ACC112 (cell line): ENCODE measurements at regions not wholly inside any gene's neighbourhood (a gene's known extent, or its start where the extent isn't known, plus 50 kb on each side); places are given as distances from the start of the nearest gene placed in this dataset.

Experiments used
- H2AFZ ChIP-seq: fragments of 200-600 bp; sonication (generic); one replicate; pipeline ENCODE4 v1.6.0; 2017; ENCODE audit warnings: antibody characterized with exemption, low read length; ENCODE audit not compliant: unreplicated experiment
- H3K27ac ChIP-seq: fragments of 200-600 bp; sonication (generic); 2 replicates; pipeline ENCODE4 v1.5.1; 2014; ENCODE audit warnings: low read depth, mild to moderate bottlenecking, antibody characterized with exemption, low read length, moderate library complexity
- H3K27me3 ChIP-seq: fragments of 200-600 bp; sonication (generic); 2 replicates; pipeline ENCODE4 v1.6.1; 2014; ENCODE audit warnings: mild to moderate bottlenecking, antibody characterized with exemption, low read length, moderate library complexity, mixed read lengths; ENCODE audit not compliant: insufficient read depth
- H3K36me3 ChIP-seq: fragments of 200-600 bp; sonication (generic); 2 replicates; pipeline ENCODE4 v1.6.1; 2016; ENCODE audit warnings: mild to moderate bottlenecking, antibody characterized with exemption, low read length, moderate library complexity, mixed read lengths; ENCODE audit not compliant: insufficient read depth
- H3K4me1 ChIP-seq: fragments of 200-600 bp; sonication (generic); one replicate; pipeline ENCODE4 v1.6.1; 2016; ENCODE audit warnings: low read length, mixed read lengths; ENCODE audit not compliant: insufficient read depth, unreplicated experiment, control insufficient read depth
- H3K4me3 ChIP-seq: fragments of 200-600 bp; sonication (generic); 2 replicates; pipeline ENCODE4 v1.5.1; 2014; ENCODE audit warnings: mild to moderate bottlenecking, low read depth, low read length
- H3K79me2 ChIP-seq: fragments of 200-600 bp; sonication (generic); one replicate; pipeline ENCODE4 v1.6.0; 2016; ENCODE audit warnings: low read length; ENCODE audit not compliant: control insufficient read depth, unreplicated experiment, insufficient read depth

GRCh38 chr12:53816360-53817020 is 64.7 kb upstream of the CISTR start:
- no peaks in the 10 kb centered on the region for H3K79me2 ChIP-seq

DNA sequence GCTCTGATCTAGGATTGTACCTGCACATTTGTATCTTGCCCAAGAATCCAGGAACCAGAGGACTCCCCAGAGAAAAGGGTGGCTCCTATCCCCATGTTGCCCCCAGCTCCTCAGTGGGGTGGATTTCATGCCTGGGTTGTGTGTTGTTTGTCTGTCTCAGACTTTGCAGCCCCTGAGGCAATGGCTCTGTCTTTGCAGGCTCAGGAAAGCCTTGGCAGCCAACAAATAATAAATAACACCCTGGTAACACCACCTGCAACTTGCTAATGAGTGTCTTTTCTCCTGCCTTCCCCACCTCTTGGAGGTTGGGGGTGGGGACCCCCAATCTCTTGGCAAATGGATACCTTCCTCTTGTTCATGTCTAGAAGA is 65.2 kb upstream of the CISTR start:
- Histone ChIP-seq H3K79me2 (no peaks in the 10 kb centered on the region), H2AFZ (no peak overlapping the region), H3K4me3 (no peak overlapping the region), H3K4me1 (peaks cover 4% of the 10 kb centered on the region), H3K36me3 (no peaks in the 10 kb centered on the region), H3K27me3 (peaks cover 49% of the 10 kb centered on the region), H3K27ac (no peak overlapping the region)

More at GRCh38 chr12:53816360-53817020, 64.7 kb upstream of the CISTR start:
- no peak overlapping the region for H3K4me3 ChIP-seq
- H2AFZ ChIP-seq: no peak overlapping the region
- H3K27ac ChIP-seq: no peak overlapping the region
- H3K36me3 ChIP-seq: no peaks in the 10 kb centered on the region
- peaks cover 54% of the 10 kb centered on the region for H3K27me3 ChIP-seq
- peaks cover 4% of the 10 kb centered on the region for H3K4me1 ChIP-seq

DNA sequence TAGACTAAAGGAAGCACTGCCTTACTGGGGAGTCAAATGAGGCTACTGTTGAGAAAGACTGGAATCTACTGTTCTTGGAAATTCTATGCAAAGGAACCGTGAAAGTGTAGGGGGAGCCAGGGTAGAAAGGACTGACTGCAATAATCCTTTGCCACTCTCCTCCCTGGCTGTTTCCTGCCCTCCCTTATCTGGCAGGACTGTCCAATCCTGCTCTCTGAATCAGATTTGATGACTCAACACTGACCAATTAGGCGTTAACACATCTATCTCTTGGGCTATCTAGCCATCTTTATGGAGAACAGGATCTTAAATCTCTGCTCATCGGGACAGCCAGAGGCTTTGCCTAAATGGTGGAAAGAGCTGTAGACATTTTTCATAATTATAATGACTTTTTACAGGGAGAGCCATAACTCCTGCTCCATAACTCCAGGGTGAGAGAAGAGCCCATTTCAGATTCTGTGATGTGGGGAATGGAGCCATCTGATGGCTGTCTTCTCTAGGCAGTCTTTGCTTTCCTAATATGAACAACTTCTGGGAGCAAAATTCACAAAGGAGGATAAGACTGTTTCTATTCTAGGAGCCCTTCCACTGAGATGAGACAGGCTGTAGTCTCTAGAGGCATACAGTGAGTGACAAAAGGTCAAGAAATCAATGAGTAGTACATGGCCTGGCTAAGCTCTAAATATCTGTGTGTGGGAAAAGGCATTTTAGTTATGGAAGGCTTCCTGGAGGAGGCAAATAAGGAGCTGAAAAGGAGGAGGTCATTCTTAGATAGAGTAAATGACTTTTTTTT is 68.9 kb upstream of the CISTR start:
- H3K4me1 ChIP-seq: peaks cover 11% of the 10 kb centered on the region
- no peak overlapping the region for H3K4me3 ChIP-seq
- H3K27me3 ChIP-seq: peaks cover 34% of the 10 kb centered on the region
- no peak overlapping the region for H2AFZ ChIP-seq
- H3K36me3 ChIP-seq: no peaks in the 10 kb centered on the region
- H3K79me2 ChIP-seq: no peaks in the 10 kb centered on the region
- H3K27ac ChIP-seq: no peak overlapping the region

DNA sequence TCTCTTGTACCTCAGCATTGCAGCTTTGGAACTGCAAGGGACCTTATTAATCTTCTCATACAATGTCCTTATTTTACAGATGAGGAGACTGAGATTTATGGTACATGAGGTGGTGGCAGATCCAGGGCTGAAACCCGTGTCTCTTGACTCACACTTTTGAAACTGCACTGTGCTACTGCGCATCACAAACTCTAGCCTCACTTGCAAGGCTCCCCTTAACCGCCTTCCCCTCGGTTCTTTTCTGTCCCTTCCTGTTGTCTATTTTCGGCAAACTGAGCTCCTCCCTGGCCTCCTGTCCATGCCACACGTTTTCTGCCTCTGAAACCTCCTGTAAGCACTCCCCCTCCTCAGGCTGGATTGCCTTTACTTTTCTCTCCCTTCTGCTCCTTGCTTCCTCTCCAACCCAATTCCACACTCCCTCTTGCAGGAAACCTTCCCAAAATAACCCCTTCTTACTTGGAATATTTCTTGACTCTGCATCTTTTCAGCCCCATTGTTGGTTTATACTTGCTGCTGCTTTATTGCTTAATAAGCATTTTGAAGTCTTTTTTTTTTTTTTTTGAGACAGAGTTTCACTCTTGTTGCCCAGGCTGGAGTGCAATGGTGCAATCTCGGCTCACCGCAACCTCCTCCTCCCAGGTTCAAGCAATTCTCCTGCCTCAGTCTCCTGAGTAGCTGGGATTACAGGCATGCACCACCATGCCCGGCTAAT is 72.4 kb upstream of the CISTR start:
- Histone ChIP-seq H2AFZ (no peak overlapping the region), H3K36me3 (no peaks in the 10 kb centered on the region), H3K4me1 (peaks cover 11% of the 10 kb centered on the region), H3K4me3 (no peak overlapping the region), H3K79me2 (no peaks in the 10 kb centered on the region), H3K27ac (no peak overlapping the region), H3K27me3 (peaks cover 7% of the 10 kb centered on the region)

- Histone ChIP-seq H3K4me3 (no peak overlapping the region), H3K4me1 (peaks cover 11% of the 10 kb centered on the region), H3K79me2 (no peaks in the 10 kb centered on the region), H3K36me3 (no peaks in the 10 kb centered on the region), H3K27me3 (peaks cover 5% of the 10 kb centered on the region; the same call in 1 of the 2 replicates), H3K27ac (no peak overlapping the region), H2AFZ (no peak overlapping the region)
These were observed 73.7 kb upstream of the CISTR start for GRCh38 chr12:53825246-53826081.

DNA sequence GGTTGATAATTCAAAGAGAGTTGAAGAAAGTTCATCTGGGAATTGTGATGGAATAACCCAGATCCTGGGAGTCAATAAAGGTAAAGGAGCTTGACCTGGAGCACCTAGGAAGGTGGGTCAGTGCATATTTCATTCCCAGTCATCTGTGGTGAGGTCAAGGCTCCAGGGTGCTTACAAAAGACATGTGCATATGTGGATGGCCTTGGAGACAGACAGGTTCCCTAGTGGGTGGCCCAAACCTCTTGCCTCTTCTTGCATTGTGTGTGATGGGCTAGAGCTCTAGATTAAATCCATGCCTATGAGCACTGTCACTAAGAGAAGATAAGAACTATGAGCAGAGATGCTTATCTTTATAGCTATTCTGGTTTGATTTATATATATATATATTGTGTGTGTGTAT is 75.5 kb upstream of the CISTR start:
- Histone ChIP-seq H3K4me3 (no peak overlapping the region), H2AFZ (no peak overlapping the region), H3K27me3 (peaks cover 14% of the 10 kb centered on the region), H3K79me2 (no peaks in the 10 kb centered on the region), H3K4me1 (peaks cover 7% of the 10 kb centered on the region), H3K36me3 (no peaks in the 10 kb centered on the region), H3K27ac (no peak overlapping the region)

- no peak overlapping the region for H3K27ac ChIP-seq
- H3K4me3 ChIP-seq: no peak overlapping the region
- no peaks in the 10 kb centered on the region for H3K36me3 ChIP-seq
- H3K27me3 ChIP-seq: peaks cover 27% of the 10 kb centered on the region
- no peaks in the 10 kb centered on the region for H3K79me2 ChIP-seq
- H2AFZ ChIP-seq: no peak overlapping the region
- H3K4me1 ChIP-seq: peaks cover 7% of the 10 kb centered on the region
These were observed 76.8 kb upstream of the CISTR start for GRCh38 chr12:53828598-53828997.

DNA sequence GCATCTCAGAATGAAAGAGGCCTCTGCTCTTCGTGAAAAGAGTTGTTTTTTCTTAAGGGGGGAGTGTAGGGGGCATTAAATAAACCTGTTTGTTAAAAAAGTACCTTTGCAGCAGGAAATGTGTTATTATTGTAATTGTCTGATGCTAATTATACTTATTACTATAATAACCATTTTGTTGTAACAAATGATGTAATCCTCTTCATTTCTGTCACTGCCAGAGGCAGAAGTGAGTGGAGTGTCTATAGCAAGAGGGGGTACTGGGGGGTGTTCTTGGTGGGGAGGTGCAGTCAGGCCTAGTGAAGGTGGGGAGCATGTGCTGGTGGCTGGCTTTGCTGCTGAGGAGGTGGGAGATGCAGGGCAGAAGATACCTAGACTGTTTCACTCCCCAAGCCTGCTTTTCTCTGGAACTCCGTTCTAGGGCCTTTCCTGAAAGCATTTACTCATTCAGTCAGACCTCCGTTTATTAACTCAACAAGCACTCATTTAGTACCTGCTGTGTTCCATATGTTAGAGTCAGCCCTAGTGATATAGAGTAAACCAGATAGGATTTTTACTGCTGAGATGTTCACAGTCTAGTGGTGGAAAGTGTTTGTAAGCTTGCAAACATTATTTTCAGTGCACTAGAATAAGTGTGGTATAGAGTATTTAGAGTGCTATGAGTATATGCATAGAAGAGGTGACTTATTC is 77.5 kb upstream of the CISTR start:
- no peaks in the 10 kb centered on the region for H3K79me2 ChIP-seq
- peaks cover 7% of the 10 kb centered on the region for H3K4me1 ChIP-seq
- peaks cover 34% of the 10 kb centered on the region for H3K27me3 ChIP-seq
- no peak overlapping the region for H2AFZ ChIP-seq
- H3K4me3 ChIP-seq: no peak overlapping the region
- H3K27ac ChIP-seq: no peak overlapping the region
- no peaks in the 10 kb centered on the region for H3K36me3 ChIP-seq

GRCh38 chr12:53830631-53831030 is 78.9 kb upstream of the CISTR start:
- Histone ChIP-seq H3K27ac (no peak overlapping the region), H3K4me3 (no peak overlapping the region), H3K27me3 (peaks cover 46% of the 10 kb centered on the region), H3K36me3 (no peaks in the 10 kb centered on the region), H2AFZ (no peak overlapping the region), H3K4me1 (no peaks in the 10 kb centered on the region), H3K79me2 (no peaks in the 10 kb centered on the region)
